Peyer's patch (tissue), 4 donors: ENCODE measurements at regions not wholly inside any gene's neighbourhood (a gene's known extent, or its start where the extent isn't known, plus 50 kb on each side); places are given as distances from the start of the nearest gene placed in this dataset.

ENCODE experiments used
- DNase-seq, 3 donors: peaks; one replicate each; pipeline ENCODE4 v3.0.0-alpha.2; 2017 to 2019
- H3K27ac ChIP-seq, 4 donors: fragments of 200-600 bp; sonication (generic); one replicate each; pipeline ENCODE4 v1.5.1; 2016 to 2019
- H3K27me3 ChIP-seq, 2 donors: fragments of 200-600 bp; sonication (generic); one replicate each; pipeline ENCODE4 v1.5.1; 2019
- H3K36me3 ChIP-seq, 3 donors: fragments of 200-600 bp; sonication (generic); one replicate each; pipeline ENCODE4 v1.5.1; 2016 to 2019
- H3K4me1 ChIP-seq, 4 donors: fragments of 200-600 bp; sonication (generic); one replicate each; pipeline ENCODE4 v1.5.1; 2016 to 2019
- H3K4me3 ChIP-seq, 4 donors: fragments of 200-600 bp; sonication (generic); 1 replicate in 3 of 4; 2 replicates in 1 of 4; pipeline ENCODE4 v1.5.1; 2016 to 2019; ENCODE audit warnings: mild to moderate bottlenecking in 1 of 4
- H3K9me3 ChIP-seq, 4 donors: fragments of 200-600 bp; sonication (generic); one replicate each; pipeline ENCODE4 v1.5.1; 2016 to 2019; ENCODE audit warnings: mild to moderate bottlenecking in 1 of 4
- CTCF ChIP-seq, 6 experiments: fragments of 450-650 bp in 4 of 6; fragments of 200-600 bp in 2 of 6; sonication (generic) in 1 of 6; IDR thresholded peaks; one replicate each; pipeline ENCODE4 v1.5.1; 2017 to 2019; ENCODE audit warnings: antibody characterized with exemption in 6 of 6, mild to moderate bottlenecking in 3 of 6, moderate library complexity in 1 of 6
- POLR2A ChIP-seq, 2 donors: fragments of 450-650 bp; IDR thresholded peaks; one replicate each; pipeline ENCODE4 v1.5.1; 2017; ENCODE audit warnings: antibody characterized with exemption in 2 of 2, mild to moderate bottlenecking in 2 of 2, moderate library complexity in 2 of 2

DNA sequence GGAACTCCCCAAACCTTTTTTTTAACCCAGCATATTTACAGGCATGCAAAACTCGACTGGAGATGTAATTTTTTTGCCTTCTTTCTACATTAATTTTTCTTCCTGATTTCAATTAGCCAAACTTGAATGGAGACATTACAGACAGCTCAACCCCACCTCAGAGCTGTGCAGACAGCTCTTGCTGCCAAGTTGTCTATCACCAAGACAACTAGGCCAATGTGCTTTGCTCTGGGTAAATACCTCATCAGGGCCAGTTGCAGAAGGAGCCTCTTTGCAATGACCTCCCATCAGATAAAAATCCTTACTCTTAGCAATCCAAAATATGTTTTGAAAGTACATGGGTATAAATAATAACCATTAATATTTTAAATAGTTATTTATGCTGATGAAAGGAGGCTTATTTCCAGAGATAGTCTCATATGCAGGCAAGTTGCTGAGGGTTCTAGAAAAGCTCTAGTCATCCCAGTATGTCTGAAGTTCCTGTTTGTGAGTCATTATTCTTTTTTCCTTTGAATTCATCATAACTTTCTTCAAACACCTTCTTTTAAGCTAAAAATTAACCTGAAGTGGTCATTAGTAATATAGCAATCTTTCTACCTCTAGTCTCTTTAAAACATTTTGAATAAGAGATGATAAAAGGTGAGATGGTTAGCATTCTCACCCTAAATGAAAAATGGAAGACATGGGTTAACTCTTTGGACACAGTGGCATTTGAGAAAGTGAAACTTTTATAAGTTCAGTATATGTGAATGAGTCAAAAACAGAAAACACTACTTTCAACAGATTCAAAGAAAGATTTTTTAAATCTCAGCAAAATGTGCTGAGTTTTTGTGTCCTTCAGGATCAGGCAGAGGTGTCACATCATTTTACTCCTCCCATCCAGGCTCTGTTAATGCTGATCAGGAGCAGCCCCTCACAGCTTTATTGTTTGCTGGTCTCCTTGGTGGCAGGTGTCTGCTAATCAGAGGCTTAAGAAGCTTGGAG, 475.5 kb upstream of the FGF16 start:
- DNase-seq = no peak
- Histone ChIP-seq H3K4me1 (no peaks in the 10 kb centered on the region), H3K4me3 (no peak overlapping the region), H3K27me3 (no peaks in the 10 kb centered on the region), H3K27ac (no peak overlapping the region), H3K36me3 (no peaks in the 10 kb centered on the region), H3K9me3 (no peaks in the 10 kb centered on the region)
- TF ChIP-seq CTCF (IDR thresholded peaks at IDR 0.05) (no peak), POLR2A (IDR thresholded peaks at IDR 0.05) (no peak)

DNA sequence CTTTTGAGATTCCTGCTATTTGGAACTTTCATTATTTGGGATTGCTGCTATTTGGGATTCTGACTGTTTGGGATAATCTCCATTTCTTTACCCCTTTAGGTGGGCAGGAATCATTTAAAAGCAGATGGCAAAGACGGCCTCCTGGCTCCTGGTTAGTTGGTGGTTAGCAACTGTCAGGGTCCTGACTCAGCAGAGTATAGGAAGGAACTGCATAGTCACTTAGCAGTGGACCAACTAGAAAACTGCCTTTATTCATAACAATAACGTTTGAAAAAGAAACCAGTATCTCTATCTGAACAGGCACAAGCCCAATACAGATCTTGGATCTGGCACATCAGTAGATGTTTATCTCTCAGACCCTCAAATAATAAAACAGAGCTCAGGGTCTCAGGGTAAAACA, 469.7 kb upstream of the FGF16 start:
- TF ChIP-seq CTCF (IDR thresholded peaks at IDR 0.05) (no peak), POLR2A (IDR thresholded peaks at IDR 0.05) (no peak)
- Histone ChIP-seq H3K27ac (no peak overlapping the region), H3K4me3 (no peak overlapping the region)

DNA sequence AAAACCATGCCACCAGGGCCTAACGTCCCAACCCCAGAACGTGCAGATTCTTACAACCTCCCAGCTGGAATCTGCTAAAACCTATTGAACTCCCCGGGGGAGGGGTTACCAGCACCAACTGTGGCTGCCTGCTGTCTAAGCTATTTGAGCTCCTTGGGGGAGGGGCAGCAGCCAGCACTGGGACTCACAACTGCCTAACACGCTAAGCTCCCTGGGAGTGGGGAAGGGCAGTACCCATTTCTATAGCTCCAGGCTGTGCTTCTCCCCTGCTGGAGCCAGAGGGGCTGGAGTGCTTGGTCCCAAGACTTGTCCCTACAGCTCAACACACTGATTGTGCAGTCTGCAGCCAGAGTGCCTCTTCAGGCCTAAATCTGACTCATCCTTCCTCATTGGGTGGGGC, 459.8 kb upstream of the FGF16 start:
- no peak overlapping the region for H3K27ac ChIP-seq
- H3K4me1 ChIP-seq = no peaks in the 10 kb centered on the region
- TF ChIP-seq CTCF (IDR thresholded peaks at IDR 0.05) = no peak
- DNase-seq = no peak
- H3K36me3 ChIP-seq = no peaks in the 10 kb centered on the region
- H3K9me3 ChIP-seq = no peaks in the 10 kb centered on the region
- no peak overlapping the region for H3K4me3 ChIP-seq
- no peaks in the 10 kb centered on the region for H3K27me3 ChIP-seq

More for the DNA sequence above, 469.7 kb upstream of the FGF16 start:
- Histone ChIP-seq H3K4me1 (no peaks in the 10 kb centered on the region), H3K36me3 (no peaks in the 10 kb centered on the region), H3K27me3 (no peaks in the 10 kb centered on the region), H3K9me3 (no peaks in the 10 kb centered on the region)
- DNase-seq = no peak

DNA sequence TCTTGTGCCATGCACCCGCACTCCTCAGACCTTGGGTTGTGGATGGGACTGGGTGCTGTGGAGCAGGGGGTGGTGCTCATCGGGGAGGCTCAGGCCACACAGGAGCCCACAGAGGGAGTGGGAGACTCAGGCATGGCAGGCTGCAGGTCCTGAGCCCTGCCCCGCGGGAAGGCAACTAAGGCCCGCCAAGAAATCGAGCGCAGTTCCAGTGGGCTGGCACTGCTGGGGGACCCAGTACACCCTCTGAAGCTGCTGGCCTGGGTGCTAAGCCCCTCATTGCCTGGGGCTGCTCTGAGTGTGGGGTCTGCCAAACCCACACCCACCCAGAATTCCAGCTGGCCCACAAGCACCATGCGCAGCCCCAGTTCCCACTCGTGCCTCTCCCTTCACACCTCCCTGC, 450.5 kb upstream of the FGF16 start:
- Histone ChIP-seq H3K36me3 (no peaks in the 10 kb centered on the region), H3K27ac (no peak overlapping the region), H3K27me3 (no peaks in the 10 kb centered on the region), H3K4me1 (no peaks in the 10 kb centered on the region), H3K9me3 (no peaks in the 10 kb centered on the region), H3K4me3 (no peak overlapping the region)
- TF ChIP-seq CTCF (IDR thresholded peaks at IDR 0.05) (no peak), POLR2A (IDR thresholded peaks at IDR 0.05) (no peak)
- no peak for DNase-seq

- Histone ChIP-seq H3K27ac (no peak overlapping the region), H3K4me1 (no peaks in the 10 kb centered on the region), H3K27me3 (no peaks in the 10 kb centered on the region), H3K9me3 (no peaks in the 10 kb centered on the region), H3K36me3 (no peaks in the 10 kb centered on the region), H3K4me3 (no peak overlapping the region)
- TF ChIP-seq CTCF (IDR thresholded peaks at IDR 0.05) (no peak), POLR2A (IDR thresholded peaks at IDR 0.05) (no peak)
- no peak for DNase-seq
Observed at GRCh38 chrX:77003530-77003929, 443.7 kb upstream of the FGF16 start.
